NCI-H1436 treated with DMSO at 0.1 percent for 48 hours (cell line): ENCODE measurements at regions not wholly inside any gene's neighbourhood (a gene's known extent, or its start where the extent isn't known, plus 50 kb on each side); places are given as distances from the start of the nearest gene placed in this dataset.

ENCODE experiments used
- DNase-seq: peaks from one replicate; lab custom pipeline; 2025; lab: John Stamatoyannopoulos, UW

- no peak for DNase-seq
Observed at GRCh38 chr2:51490576-51491234, 458.8 kb upstream of the NRXN1 start.

GRCh38 chr2:51484605-51485004, 452.7 kb upstream of the NRXN1 start:
- DNase-seq, result no peak

GRCh38 chr2:51483720-51484119, 451.8 kb upstream of the NRXN1 start:
- DNase-seq, result no peak

- no peak for DNase-seq
Observed at GRCh38 chr2:51472783-51473182, 440.9 kb upstream of the NRXN1 start.

- DNase-seq, result no peak
Observed at GRCh38 chr2:51472300-51472699, 440.4 kb upstream of the NRXN1 start.

- DNase-seq, result no peak
Observed at GRCh38 chr2:51469102-51469501, 437.2 kb upstream of the NRXN1 start.

GRCh38 chr2:51465326-51465725, 433.4 kb upstream of the NRXN1 start:
- no peak for DNase-seq

- no peak for DNase-seq
Observed at GRCh38 chr2:51454177-51454576, 422.2 kb upstream of the NRXN1 start.

GRCh38 chr2:51448911-51449310, 417.0 kb upstream of the NRXN1 start:
- DNase-seq, result no peak

GRCh38 chr2:51441786-51442185, 409.9 kb upstream of the NRXN1 start:
- no peak for DNase-seq

- no peak for DNase-seq
Observed at GRCh38 chr2:51424418-51424817, 392.5 kb upstream of the NRXN1 start.

GRCh38 chr2:51420511-51420910, 388.6 kb upstream of the NRXN1 start:
- no peak for DNase-seq

GRCh38 chr2:51413726-51414125, 381.8 kb upstream of the NRXN1 start:
- DNase-seq, result no peak

GRCh38 chr2:51410331-51410730, 378.4 kb upstream of the NRXN1 start:
- no peak for DNase-seq

- DNase-seq, result no peak
Observed at GRCh38 chr2:51409920-51410319, 378.0 kb upstream of the NRXN1 start.

- DNase-seq, result no peak
Observed at GRCh38 chr2:51404226-51404625, 372.3 kb upstream of the NRXN1 start.

GRCh38 chr2:51401546-51401945, 369.6 kb upstream of the NRXN1 start:
- no peak for DNase-seq

- no peak for DNase-seq
Observed at GRCh38 chr2:51387235-51387634, 355.3 kb upstream of the NRXN1 start.

GRCh38 chr2:51379997-51380396, 348.1 kb upstream of the NRXN1 start:
- no peak for DNase-seq

- DNase-seq, result no peak
Observed at GRCh38 chr2:51368250-51368649, 336.3 kb upstream of the NRXN1 start.

GRCh38 chr2:51350100-51350499, 318.2 kb upstream of the NRXN1 start:
- DNase-seq, result no peak

GRCh38 chr2:51344886-51345285, 313.0 kb upstream of the NRXN1 start:
- no peak for DNase-seq

- DNase-seq, result no peak
Observed at GRCh38 chr2:51335087-51336058, 303.4 kb upstream of the NRXN1 start.
